ENCODE measurements at regions not wholly inside any gene's neighbourhood (a gene's known extent, or its start where the extent isn't known, plus 50 kb on each side); places are given as distances from the start of the nearest gene placed in this dataset.

DNA sequence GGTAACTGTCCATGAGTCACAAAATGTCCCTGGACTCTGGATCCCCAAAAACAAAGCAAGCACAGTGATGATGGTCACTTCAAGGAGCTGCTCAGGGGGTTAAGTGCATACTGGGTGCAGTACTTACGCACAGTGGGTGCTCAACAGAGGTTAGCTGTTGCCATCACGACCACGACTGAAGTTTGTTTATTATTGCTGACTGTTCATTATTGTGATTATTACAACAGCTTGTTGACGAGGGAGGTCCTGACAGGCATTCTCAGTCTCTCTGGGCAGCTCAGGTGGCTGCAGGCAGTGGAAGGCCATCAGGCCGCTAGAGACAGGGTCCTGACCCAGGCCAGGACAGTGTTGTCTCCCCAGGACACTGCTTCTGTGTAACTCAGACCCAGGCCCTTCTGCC, 418.8 kb downstream of the SHANK2 start:
- no peak overlapping the region for H3K9ac ChIP-seq (ENCODE audit: insufficient read depth, low read depth, low read length)
- no peaks in the 10 kb centered on the region for H4K20me1 ChIP-seq (ENCODE audit: insufficient read depth, low read length)
- H3K4me2 ChIP-seq (ENCODE audit: low read depth, low read length) = no peak overlapping the region
- POLR2A ChIA-PET = no interaction called here
- DNase-seq (ENCODE audit: low spot score) (no peak), FAIRE-seq (no peak), ATAC-seq (no peak)
- in situ Hi-C loops (cut with HindIII; ENCODE audit: extremely low pct_ligation_motif_present, low pct_unique_long_range_greater_than_20kb) = no loop called here
- CTCF ChIA-PET (ENCODE audit: low intra/inter-chr PET ratio, low total read pairs) = no interaction called here
- H3K9me3 ChIP-seq (ENCODE audit: low read length) = no peaks in the 10 kb centered on the region
- WGBS (ENCODE audit: low lambda C conversion rate) = 100% methylated on average over 5 of the region's 5 CpGs
- BruUV-seq (replicated peaks) = no TSS peak
- TF ChIP-seq EED (CRISPR knock-in tag; IDR thresholded peaks at IDR 0.05) (no peak), MAFF (IDR thresholded peaks at IDR 0.05; ENCODE audit: low read depth, low read length) (peak; percentile 92), MAFK (conservative IDR thresholded peaks at IDR 0.05 in 1 of 2, IDR thresholded peaks at IDR 0.05 in 1 of 2; ENCODE audit: low read length in 2 of 2) (peak; percentile 93), ZNF720 (CRISPR knock-in tag; IDR thresholded peaks at IDR 0.05) (no peak)
- TF ChIP-seq, protein P1, sequence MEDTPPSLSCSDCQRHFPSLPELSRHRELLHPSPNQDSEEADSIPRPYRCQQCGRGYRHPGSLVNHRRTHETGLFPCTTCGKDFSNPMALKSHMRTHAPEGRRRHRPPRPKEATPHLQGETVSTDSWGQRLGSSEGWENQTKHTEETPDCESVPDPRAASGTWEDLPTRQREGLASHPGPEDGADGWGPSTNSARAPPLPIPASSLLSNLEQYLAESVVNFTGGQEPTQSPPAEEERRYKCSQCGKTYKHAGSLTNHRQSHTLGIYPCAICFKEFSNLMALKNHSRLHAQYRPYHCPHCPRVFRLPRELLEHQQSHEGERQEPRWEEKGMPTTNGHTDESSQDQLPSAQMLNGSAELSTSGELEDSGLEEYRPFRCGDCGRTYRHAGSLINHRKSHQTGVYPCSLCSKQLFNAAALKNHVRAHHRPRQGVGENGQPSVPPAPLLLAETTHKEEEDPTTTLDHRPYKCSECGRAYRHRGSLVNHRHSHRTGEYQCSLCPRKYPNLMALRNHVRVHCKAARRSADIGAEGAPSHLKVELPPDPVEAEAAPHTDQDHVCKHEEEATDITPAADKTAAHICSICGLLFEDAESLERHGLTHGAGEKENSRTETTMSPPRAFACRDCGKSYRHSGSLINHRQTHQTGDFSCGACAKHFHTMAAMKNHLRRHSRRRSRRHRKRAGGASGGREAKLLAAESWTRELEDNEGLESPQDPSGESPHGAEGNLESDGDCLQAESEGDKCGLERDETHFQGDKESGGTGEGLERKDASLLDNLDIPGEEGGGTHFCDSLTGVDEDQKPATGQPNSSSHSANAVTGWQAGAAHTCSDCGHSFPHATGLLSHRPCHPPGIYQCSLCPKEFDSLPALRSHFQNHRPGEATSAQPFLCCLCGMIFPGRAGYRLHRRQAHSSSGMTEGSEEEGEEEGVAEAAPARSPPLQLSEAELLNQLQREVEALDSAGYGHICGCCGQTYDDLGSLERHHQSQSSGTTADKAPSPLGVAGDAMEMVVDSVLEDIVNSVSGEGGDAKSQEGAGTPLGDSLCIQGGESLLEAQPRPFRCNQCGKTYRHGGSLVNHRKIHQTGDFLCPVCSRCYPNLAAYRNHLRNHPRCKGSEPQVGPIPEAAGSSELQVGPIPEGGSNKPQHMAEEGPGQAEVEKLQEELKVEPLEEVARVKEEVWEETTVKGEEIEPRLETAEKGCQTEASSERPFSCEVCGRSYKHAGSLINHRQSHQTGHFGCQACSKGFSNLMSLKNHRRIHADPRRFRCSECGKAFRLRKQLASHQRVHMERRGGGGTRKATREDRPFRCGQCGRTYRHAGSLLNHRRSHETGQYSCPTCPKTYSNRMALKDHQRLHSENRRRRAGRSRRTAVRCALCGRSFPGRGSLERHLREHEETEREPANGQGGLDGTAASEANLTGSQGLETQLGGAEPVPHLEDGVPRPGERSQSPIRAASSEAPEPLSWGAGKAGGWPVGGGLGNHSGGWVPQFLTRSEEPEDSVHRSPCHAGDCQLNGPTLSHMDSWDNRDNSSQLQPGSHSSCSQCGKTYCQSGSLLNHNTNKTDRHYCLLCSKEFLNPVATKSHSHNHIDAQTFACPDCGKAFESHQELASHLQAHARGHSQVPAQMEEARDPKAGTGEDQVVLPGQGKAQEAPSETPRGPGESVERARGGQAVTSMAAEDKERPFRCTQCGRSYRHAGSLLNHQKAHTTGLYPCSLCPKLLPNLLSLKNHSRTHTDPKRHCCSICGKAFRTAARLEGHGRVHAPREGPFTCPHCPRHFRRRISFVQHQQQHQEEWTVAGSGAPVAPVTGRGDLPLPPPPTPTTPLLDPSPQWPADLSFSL (CRISPR knock-in tag; IDR thresholded peaks at IDR 0.05) = no peak
- TF ChIP-seq, protein P2, sequence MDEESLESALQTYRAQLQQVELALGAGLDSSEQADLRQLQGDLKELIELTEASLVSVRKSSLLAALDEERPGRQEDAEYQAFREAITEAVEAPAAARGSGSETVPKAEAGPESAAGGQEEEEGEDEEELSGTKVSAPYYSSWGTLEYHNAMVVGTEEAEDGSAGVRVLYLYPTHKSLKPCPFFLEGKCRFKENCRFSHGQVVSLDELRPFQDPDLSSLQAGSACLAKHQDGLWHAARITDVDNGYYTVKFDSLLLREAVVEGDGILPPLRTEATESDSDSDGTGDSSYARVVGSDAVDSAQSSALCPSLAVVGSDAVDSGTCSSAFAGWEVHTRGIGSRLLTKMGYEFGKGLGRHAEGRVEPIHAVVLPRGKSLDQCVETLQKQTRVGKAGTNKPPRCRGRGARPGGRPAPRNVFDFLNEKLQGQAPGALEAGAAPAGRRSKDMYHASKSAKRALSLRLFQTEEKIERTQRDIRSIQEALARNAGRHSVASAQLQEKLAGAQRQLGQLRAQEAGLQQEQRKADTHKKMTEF (CRISPR knock-in tag; IDR thresholded peaks at IDR 0.05) = no peak
- H3K36me3 ChIP-seq (replicated peaks in 1 of 2; ENCODE audit: control insufficient read depth in 1 of 2, insufficient read depth in 2 of 2, low read length in 2 of 2) = peaks cover 19 to 28% of the 10 kb centered on the region in 2 experiments; a peak in 4 of 5 replicates
- H3K27me3 ChIP-seq (ENCODE audit: control insufficient read depth in 1 of 2, insufficient read depth in 2 of 2, low read length in 2 of 2) = no peaks in the 10 kb centered on the region
- no peak overlapping the region for H3K27ac ChIP-seq (ENCODE audit: extremely low read length, insufficient read depth, low read length)
- no peaks in the 10 kb centered on the region for H3K4me1 ChIP-seq (ENCODE audit: insufficient read depth, low read length)
- no peaks in the 10 kb centered on the region for H3K79me2 ChIP-seq (ENCODE audit: insufficient read depth, low read length)
- no peak overlapping the region for H3K4me3 ChIP-seq (replicated peaks in 1 of 3; ENCODE audit: insufficient read depth in 1 of 3, low read depth in 2 of 3, low read length in 3 of 3)
- H2AFZ ChIP-seq (ENCODE audit: low read length) = no peak overlapping the region
- intact Hi-C loops (cut with micrococcal nuclease; ENCODE audit: unreplicated experiment) = no loop called here
